GM12878 (cell line): ENCODE measurements at regions not wholly inside any gene's neighbourhood (a gene's known extent, or its start where the extent isn't known, plus 50 kb on each side); places are given as distances from the start of the nearest gene placed in this dataset.

Experiments used
- ATAC-seq: fragments of 200-7000 bp; cut with Tn5 transposase; 3 replicates; pipeline ENCODE4 v1.9.1; 2020; ENCODE audit warnings: mild to moderate bottlenecking, moderate library complexity
- BruUV-seq: library from RNA; stranded (reverse); fragments of 400-500 nt; replicated peaks from 2 replicates; lab custom pipeline; 2021; lab: Mats Ljungman, UMichigan
- CTCF ChIA-PET: fragments of 300-600 bp; sonication (Branson Sonifier 250); formaldehyde crosslinking; extraction: SDS; loops from one replicate; lab custom pipeline; 2021; ENCODE audit warnings: inconsistent platforms; lab: Yijun Ruan, JAX
- POLR2A ChIA-PET: fragments of 350-600 bp; formaldehyde crosslinking; extraction: SDS; loops from one replicate; lab custom pipeline; 2021; ENCODE audit warnings: inconsistent platforms; lab: Charles Lee
- RAD21 ChIA-PET: fragments of 300-600 bp; sonication (Branson Sonifier 250); formaldehyde crosslinking; loops from one replicate; lab custom pipeline; 2023; ENCODE audit warnings: antibody characterized with exemption; ENCODE audit not compliant: unreplicated experiment; lab: Charles Lee
- SMC1A ChIA-PET: fragments of 300-600 bp; sonication (Branson Sonifier 250); formaldehyde crosslinking; loops from one replicate; lab custom pipeline; 2023; ENCODE audit not compliant: unreplicated experiment, uncharacterized antibody; lab: Charles Lee
- DNase-seq: peaks from one replicate; pipeline ENCODE4 v3.0.0-alpha.2; 2011; ENCODE audit warnings: low read depth, low spot score
- FAIRE-seq: peaks from 3 replicates; lab custom pipeline; 2011; peaks lifted over from hg19 to GRCh38; lab: Jason Lieb, UNC
- H2AFZ ChIP-seq: 2 replicates; pipeline ENCODE4 v1.6.0; 2011; ENCODE audit warnings: low read depth, low read length, control low read depth; ENCODE audit not compliant: control insufficient read depth
- H3K27ac ChIP-seq: 2 replicates; pipeline ENCODE4 v1.5.1; 2011; ENCODE audit warnings: control low read depth; ENCODE audit not compliant: control insufficient read depth, insufficient read depth
- H3K27me3 ChIP-seq, 2 experiments: replicated peaks in 1 of 2; 2 replicates each; pipeline versions ENCODE4 v1.6.0 to v1.6.1; 2011; ENCODE audit warnings: low read length in 1 of 2; ENCODE audit not compliant: control insufficient read depth in 2 of 2, insufficient read depth in 2 of 2
- H3K36me3 ChIP-seq, 2 experiments: 2 replicates each; pipeline ENCODE4 v1.5.1; 2011; ENCODE audit warnings: low read length in 1 of 2; ENCODE audit not compliant: control insufficient read depth in 2 of 2, insufficient read depth in 2 of 2
- H3K4me1 ChIP-seq: 2 replicates; pipeline ENCODE4 v1.6.1; 2011; ENCODE audit warnings: mild to moderate bottlenecking, low read length, moderate library complexity, mixed read lengths; ENCODE audit not compliant: control insufficient read depth, insufficient read depth
- H3K4me2 ChIP-seq: 2 replicates; pipeline ENCODE4 v1.6.0; 2011; ENCODE audit warnings: control low read depth; ENCODE audit not compliant: control insufficient read depth, insufficient read depth
- H3K4me3 ChIP-seq: fragments of 200-600 bp; sonication (generic); 2 replicates; pipeline ENCODE4 v1.5.1; 2016
- H3K79me2 ChIP-seq: 2 replicates; pipeline ENCODE4 v1.6.0; 2011; ENCODE audit warnings: low read length; ENCODE audit not compliant: control insufficient read depth, insufficient read depth
- H3K9ac ChIP-seq: 2 replicates; pipeline ENCODE4 v1.8.0; 2011; ENCODE audit warnings: low read length, control low read depth, mixed read lengths; ENCODE audit not compliant: control insufficient read depth, insufficient read depth
- H3K9me3 ChIP-seq: replicated peaks from 3 replicates; pipeline ENCODE4 v1.5.1; 2011; ENCODE audit warnings: mild to moderate bottlenecking, low read length; ENCODE audit not compliant: control insufficient read depth, insufficient read depth
- H4K20me1 ChIP-seq: 2 replicates; pipeline ENCODE4 v1.6.0; 2011; ENCODE audit not compliant: control insufficient read depth, insufficient read depth
- BCL11A ChIP-seq: IDR thresholded peaks from 2 replicates; pipeline ENCODE4 v1.6.1; 2011; ENCODE audit warnings: low read depth, low read length
- BRCA1 ChIP-seq: IDR thresholded peaks from 2 replicates; pipeline ENCODE4 v1.6.1; 2011; ENCODE audit warnings: low read depth, low read length, improper control_type of control experiment
- KAT2A ChIP-seq: conservative IDR thresholded peaks from 2 replicates; pipeline ENCODE4 v1.6.1; 2011; ENCODE audit warnings: low read depth, low read length; ENCODE audit not compliant: control insufficient read depth
- MYC ChIP-seq: IDR thresholded peaks from 2 replicates; pipeline ENCODE4 v1.6.1; 2011; ENCODE audit warnings: mild to moderate bottlenecking, low read length, moderate library complexity, inconsistent platforms; ENCODE audit not compliant: insufficient read depth, insufficient replicate concordance, insufficient read length, severe bottlenecking
- NR2C2 ChIP-seq: IDR thresholded peaks from 2 replicates; pipeline ENCODE4 v1.6.1; 2011; ENCODE audit warnings: borderline replicate concordance, low read depth; ENCODE audit not compliant: control insufficient read depth, insufficient read length
- PAX5 ChIP-seq: IDR thresholded peaks from 2 replicates; pipeline ENCODE4 v1.6.1; 2011; ENCODE audit warnings: low read depth, low read length, borderline replicate concordance
- PBX3 ChIP-seq: IDR thresholded peaks from 2 replicates; pipeline ENCODE4 v1.6.1; 2011; ENCODE audit warnings: mild to moderate bottlenecking, low read depth, low read length, moderate library complexity; ENCODE audit not compliant: insufficient replicate concordance
- POLR2AphosphoS5 ChIP-seq: IDR thresholded peaks from 2 replicates; pipeline ENCODE4 v1.6.1; 2011; ENCODE audit warnings: mild to moderate bottlenecking, low read length, inconsistent platforms
- RBBP5 ChIP-seq: fragments of 200-600 bp; sonication (generic); conservative IDR thresholded peaks from 2 replicates; pipeline ENCODE4 v1.6.1; 2016
- RCOR1 ChIP-seq: conservative IDR thresholded peaks from 2 replicates; pipeline ENCODE4 v1.6.1; 2012; ENCODE audit warnings: low read depth, low read length, improper control_type of control experiment
- SP1 ChIP-seq: IDR thresholded peaks from one replicate; pipeline ENCODE4 v1.6.1; 2011; ENCODE audit warnings: low read depth, low read length
- USF1 ChIP-seq: IDR thresholded peaks from 2 replicates; pipeline ENCODE4 v1.6.1; 2011; ENCODE audit warnings: borderline replicate concordance, low read depth, mild to moderate bottlenecking, moderate library complexity, mixed read lengths, low read length; ENCODE audit not compliant: insufficient read depth; ENCODE audit errors: extremely low read length
- ZBTB11 ChIP-seq: fragments of 450-650 bp; formaldehyde crosslinking; IDR thresholded peaks from 2 replicates; pipeline ENCODE4 v1.5.0; 2022; ENCODE audit warnings: mild to moderate bottlenecking, missing genetic modification characterization
- ZBTB40 ChIP-seq: fragments of 450-650 bp; IDR thresholded peaks from 2 replicates; pipeline ENCODE4 v1.6.1; 2016; ENCODE audit warnings: mild to moderate bottlenecking, moderate library complexity, borderline replicate concordance
- WGBS: methylation state at CpG from one replicate; pipeline ENCODE4 v1.1.6; 2016; ENCODE audit warnings: low lambda C conversion rate; ENCODE audit not compliant: insufficient replicate concordance, insufficient coverage; ENCODE audit errors: missing lambda C conversion rate; 5-methylcytosine and 5-hydroxymethylcytosine counted together
- in situ Hi-C: fragments of 300-500 bp; cut with MboI; formaldehyde crosslinking; loops from 9 replicates; pipeline ENCODE4 v1.14.3; 2018; ENCODE audit warnings: mixed read lengths
- intact Hi-C: fragments of 100-400 bp; cut with micrococcal nuclease; formaldehyde crosslinking; loops from one replicate; pipeline ENCODE4 v1.14.2; 2022; ENCODE audit not compliant: unreplicated experiment

GRCh38 chr1:38522915-38523567 lies 336.5 kb downstream of the RRAGC start:
- Histone ChIP-seq H3K4me1 (peaks cover 13% of the 10 kb centered on the region), H3K27ac (no peak overlapping the region), H3K79me2 (no peaks in the 10 kb centered on the region), H3K27me3 (no peaks in the 10 kb centered on the region), H4K20me1 (no peaks in the 10 kb centered on the region), H3K9ac (no peak overlapping the region), H3K36me3 (no peaks in the 10 kb centered on the region), H3K9me3 (0 out of 3 replicates have a peak, but pooled peaks cover 1% of the 10 kb centered on the region), H3K4me2 (no peak overlapping the region), H2AFZ (no peak overlapping the region), H3K4me3 (no peak overlapping the region)
- ChIA-PET RAD21 (no interaction called here), SMC1A (no interaction called here), CTCF (no interaction called here), POLR2A (no interaction called here)
- ATAC-seq (no peak), DNase-seq (no peak), FAIRE-seq (no peak)
- WGBS, result 69% methylated on average over 10 of the region's 10 CpGs
- intact Hi-C loops, result no loop called here
- BruUV-seq, result no TSS peak
- in situ Hi-C loops, result no loop called here
- TF ChIP-seq POLR2AphosphoS5 (no peak), BRCA1 (no peak), RCOR1 (no peak), MYC (no peak), PAX5 (no peak), SP1 (no peak), ZBTB11 (CRISPR knock-in tag) (no peak), PBX3 (no peak), BCL11A (no peak), NR2C2 (no peak), ZBTB40 (no peak), KAT2A (no peak), RBBP5 (no peak), USF1 (no peak)
